ENCODE measurements at regions not wholly inside any gene's neighbourhood (a gene's known extent, or its start where the extent isn't known, plus 50 kb on each side); places are given as distances from the start of the nearest gene placed in this dataset.

GRCh38 chr2:125710561-125710960, 945.4 kb upstream of the GYPC start:
- Histone ChIP-seq H3K4me3 (no peak overlapping the region), H3K9me3 (no peaks in the 10 kb centered on the region), H3K36me3 (no peaks in the 10 kb centered on the region), H3K4me1 (no peaks in the 10 kb centered on the region), H3K27me3 (replicated peaks in 1 of 7) (no peaks in the 10 kb centered on the region), H3K27ac (no peak overlapping the region)
- WGBS, 5 donors = 63 to 73% (median 70%) methylated on average over 6 of the region's 6 CpGs
- intact Hi-C loops (cut with DNase I; ENCODE audit: low total_unique reads) = no loop called here
- no peak for DNase-seq
- no peak for TF ChIP-seq POLR2AphosphoS5 (IDR thresholded peaks at IDR 0.05)
- TF ChIP-seq POLR2A (IDR thresholded peaks at IDR 0.05) = no peak
- no peak for TF ChIP-seq CTCF (IDR thresholded peaks at IDR 0.05 in 8 of 11, conservative IDR thresholded peaks at IDR 0.05 in 3 of 11)

DNA sequence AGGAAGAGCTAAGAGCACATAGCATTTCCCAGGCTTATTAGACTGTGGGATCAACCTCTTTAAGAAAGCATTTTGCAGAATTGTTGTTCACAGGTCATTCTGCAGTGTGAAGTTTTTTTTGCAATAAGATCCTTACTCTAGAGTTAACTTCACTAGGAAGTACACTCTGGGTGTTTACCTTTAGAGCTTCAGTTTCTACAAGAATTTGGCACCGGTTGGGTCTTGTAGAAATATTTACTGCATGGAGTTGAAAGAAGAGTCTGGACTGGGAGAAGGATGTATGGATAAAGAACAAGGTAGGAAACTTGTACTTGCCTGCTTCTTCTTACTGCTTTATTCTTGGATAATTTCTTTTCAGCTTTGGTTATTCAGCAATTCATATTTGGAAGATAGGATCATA, 944.9 kb upstream of the GYPC start:
- no peaks in the 10 kb centered on the region for H3K36me3 ChIP-seq
- H3K27ac ChIP-seq = no peak overlapping the region
- WGBS, 5 donors = 69 to 89% (median 81%) methylated on average over 1 of the region's 1 CpG
- intact Hi-C loops (cut with DNase I; ENCODE audit: low total_unique reads) = no loop called here
- H3K4me1 ChIP-seq = no peaks in the 10 kb centered on the region
- TF ChIP-seq POLR2AphosphoS5 (IDR thresholded peaks at IDR 0.05) (no peak), POLR2A (IDR thresholded peaks at IDR 0.05) (no peak), CTCF (IDR thresholded peaks at IDR 0.05 in 8 of 11, conservative IDR thresholded peaks at IDR 0.05 in 3 of 11) (no peak)
- DNase-seq = no peak
- H3K4me3 ChIP-seq = no peak overlapping the region
- no peaks in the 10 kb centered on the region for H3K27me3 ChIP-seq (replicated peaks in 1 of 7)
- no peaks in the 10 kb centered on the region for H3K9me3 ChIP-seq

GRCh38 chr2:125713533-125713932, 942.4 kb upstream of the GYPC start:
- H3K36me3 ChIP-seq = no peaks in the 10 kb centered on the region
- no peak for DNase-seq
- no peaks in the 10 kb centered on the region for H3K4me1 ChIP-seq
- H3K27me3 ChIP-seq (replicated peaks in 1 of 7) = no peaks in the 10 kb centered on the region
- TF ChIP-seq CTCF (IDR thresholded peaks at IDR 0.05 in 8 of 11, conservative IDR thresholded peaks at IDR 0.05 in 3 of 11) (no peak), POLR2A (IDR thresholded peaks at IDR 0.05) (no peak), POLR2AphosphoS5 (IDR thresholded peaks at IDR 0.05) (no peak)
- H3K27ac ChIP-seq = no peak overlapping the region
- intact Hi-C loops (cut with DNase I; ENCODE audit: low total_unique reads) = no loop called here
- no peak overlapping the region for H3K4me3 ChIP-seq
- 77 to 94% (median 91%) methylated on average over 6 of the region's 6 CpGs for WGBS, 5 donors
- no peaks in the 10 kb centered on the region for H3K9me3 ChIP-seq

- Histone ChIP-seq H3K27me3 (replicated peaks in 1 of 7) (no peaks in the 10 kb centered on the region), H3K4me1 (no peaks in the 10 kb centered on the region), H3K36me3 (no peaks in the 10 kb centered on the region), H3K27ac (no peak overlapping the region), H3K4me3 (no peak overlapping the region), H3K9me3 (peaks cover 0 to 3% (median 0%) of the 10 kb centered on the region in 8 donors)
- intact Hi-C loops (cut with DNase I; ENCODE audit: low total_unique reads) = no loop called here
- TF ChIP-seq POLR2AphosphoS5 (IDR thresholded peaks at IDR 0.05) (no peak), POLR2A (IDR thresholded peaks at IDR 0.05) (no peak)
- DNase-seq = peak; percentile 66
- WGBS, 5 donors = 79 to 85% (median 81%) methylated on average over 14 of the region's 14 CpGs
Measured at GRCh38 chr2:125721072-125721721, 934.8 kb upstream of the GYPC start.

Measured in spleen (tissue), 11 donors.